ENCODE measurements at regions not wholly inside any gene's neighbourhood (a gene's known extent, or its start where the extent isn't known, plus 50 kb on each side); places are given as distances from the start of the nearest gene placed in this dataset.

DNA sequence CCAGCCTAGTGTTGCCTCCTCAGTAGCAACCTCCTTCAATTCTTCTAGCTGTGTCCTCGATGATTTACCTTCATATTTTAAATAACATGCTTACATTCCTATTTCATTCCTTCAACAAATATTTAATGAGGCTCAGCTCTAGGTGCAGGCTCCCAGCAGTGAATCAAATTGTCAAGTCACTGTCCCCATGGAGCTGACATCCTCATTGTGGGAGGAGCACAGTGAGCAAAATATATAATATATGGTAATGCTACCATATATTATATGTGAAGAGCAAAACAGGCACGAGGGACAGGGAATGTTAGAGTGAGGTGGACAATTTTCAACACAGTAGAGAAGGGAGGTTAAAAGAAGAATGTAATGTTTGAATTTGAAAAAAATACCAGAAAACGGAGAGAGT is 869.1 kb downstream of the SLC4A3 start:
- TF ChIP-seq CTCF (IDR thresholded peaks at IDR 0.05 in 4 of 5, conservative IDR thresholded peaks at IDR 0.05 in 1 of 5) (no peak), POLR2A (IDR thresholded peaks at IDR 0.05) (no peak)

Measured in gastrocnemius medialis (tissue), 4 donors.